ENCODE measurements at regions not wholly inside any gene's neighbourhood (a gene's known extent, or its start where the extent isn't known, plus 50 kb on each side); places are given as distances from the start of the nearest gene placed in this dataset.
A peak's percentile ranks its signal among the peaks of the same experiment; 100 is the strongest.
"Not testable (repeated sequence)": the region's sequence is repeated elsewhere in the genome, so short reads cannot be mapped to it uniquely, and the experiment has no call there.

- DNase-seq (ENCODE audit: extremely low read depth, low read depth, low spot score) = no peak
These were observed 302.0 kb downstream of the ALDH8A1 start for GRCh38 chr6:134647861-134648260.

- no peak for DNase-seq (ENCODE audit: extremely low read depth, low read depth, low spot score)
These were observed 307.1 kb downstream of the ALDH8A1 start for GRCh38 chr6:134642819-134643218.

- no peak for DNase-seq (ENCODE audit: extremely low read depth, low read depth, low spot score)
These were observed 307.6 kb downstream of the ALDH8A1 start for GRCh38 chr6:134642279-134642678.

GRCh38 chr6:134640975-134641429, 308.9 kb downstream of the ALDH8A1 start:
- DNase-seq (ENCODE audit: extremely low read depth, low read depth, low spot score) = peak; percentile 80

GRCh38 chr6:134640229-134640628, 309.7 kb downstream of the ALDH8A1 start:
- no peak for DNase-seq (ENCODE audit: extremely low read depth, low read depth, low spot score)

GRCh38 chr6:134637847-134638437, 312.0 kb downstream of the ALDH8A1 start:
- DNase-seq (ENCODE audit: extremely low read depth, low read depth, low spot score) = no peak

GRCh38 chr6:134637282-134637681, 312.6 kb downstream of the ALDH8A1 start:
- no peak for DNase-seq (ENCODE audit: extremely low read depth, low read depth, low spot score)

- no peak for DNase-seq (ENCODE audit: extremely low read depth, low read depth, low spot score)
These were observed 313.6 kb downstream of the ALDH8A1 start for GRCh38 chr6:134636186-134636799.

GRCh38 chr6:134634966-134635365, 314.9 kb downstream of the ALDH8A1 start:
- no peak for DNase-seq (ENCODE audit: extremely low read depth, low read depth, low spot score)

GRCh38 chr6:134634466-134634865, 315.4 kb downstream of the ALDH8A1 start:
- no peak for DNase-seq (ENCODE audit: extremely low read depth, low read depth, low spot score)

GRCh38 chr6:134632982-134633940, 315.3 kb upstream of the SGK1 start:
- not testable (repeated sequence) for DNase-seq (ENCODE audit: extremely low read depth, low read depth, low spot score)

GRCh38 chr6:134632024-134632423, 314.1 kb upstream of the SGK1 start:
- no peak for DNase-seq (ENCODE audit: extremely low read depth, low read depth, low spot score)

- no peak for DNase-seq (ENCODE audit: extremely low read depth, low read depth, low spot score)
These were observed 313.5 kb upstream of the SGK1 start for GRCh38 chr6:134631398-134631924.

GRCh38 chr6:134630508-134631121, 312.7 kb upstream of the SGK1 start:
- no peak for DNase-seq (ENCODE audit: extremely low read depth, low read depth, low spot score)

- no peak for DNase-seq (ENCODE audit: extremely low read depth, low read depth, low spot score)
These were observed 310.2 kb upstream of the SGK1 start for GRCh38 chr6:134628154-134628553.

- DNase-seq (ENCODE audit: extremely low read depth, low read depth, low spot score) = no peak
These were observed 309.8 kb upstream of the SGK1 start for GRCh38 chr6:134627707-134628106.

- no peak for DNase-seq (ENCODE audit: extremely low read depth, low read depth, low spot score)
These were observed 308.7 kb upstream of the SGK1 start for GRCh38 chr6:134626589-134626988.

GRCh38 chr6:134626086-134626485, 308.2 kb upstream of the SGK1 start:
- no peak for DNase-seq (ENCODE audit: extremely low read depth, low read depth, low spot score)

- no peak for DNase-seq (ENCODE audit: extremely low read depth, low read depth, low spot score)
These were observed 306.9 kb upstream of the SGK1 start for GRCh38 chr6:134624781-134625180.

- DNase-seq (ENCODE audit: extremely low read depth, low read depth, low spot score) = no peak
These were observed 305.5 kb upstream of the SGK1 start for GRCh38 chr6:134623401-134623800.

Data from glomerular endothelial cell (primary cell).